ENCODE measurements at regions not wholly inside any gene's neighbourhood (a gene's known extent, or its start where the extent isn't known, plus 50 kb on each side); places are given as distances from the start of the nearest gene placed in this dataset.
A peak's percentile ranks its signal among the peaks of the same experiment; 100 is the strongest.

- Mint-ChIP-seq H3K27me3 (ENCODE audit: low read depth in 2 of 2) (no peaks in the 10 kb centered on the region), H3K36me3 (no peaks in the 10 kb centered on the region), H3K27ac (no peak overlapping the region), H3K9me3 (peaks cover 3 to 5% of the 10 kb centered on the region in 2 donors), H3K4me3 (no peak overlapping the region), H3K4me1 (no peaks in the 10 kb centered on the region)
- no peaks in the 10 kb centered on the region for H3K36me3 ChIP-seq (ENCODE audit: control insufficient read depth, insufficient read depth, low read length)
- intact Hi-C loops (cut with micrococcal nuclease), result no loop called here
- no peak overlapping the region for H3K4me3 ChIP-seq (ENCODE audit: low read length)
- WGBS (ENCODE audit: insufficient coverage), result 86% methylated on average over 5 of the region's 5 CpGs
- no peaks in the 10 kb centered on the region for H3K9me3 ChIP-seq (ENCODE audit: control insufficient read depth, insufficient read depth, low read length)
- DNase-seq (no peak), ATAC-seq (peak in 1 of 3 donors; percentile 35)
- H3K4me1 ChIP-seq (ENCODE audit: control insufficient read depth, insufficient read depth, low read length), result no peaks in the 10 kb centered on the region
- TF ChIP-seq CTCF (IDR thresholded peaks at IDR 0.05), result no peak
- H3K27me3 ChIP-seq (ENCODE audit: control insufficient read depth, insufficient read depth, low read length), result no peaks in the 10 kb centered on the region
- no peak overlapping the region for H3K27ac ChIP-seq (ENCODE audit: low read length)
These were observed 167.7 kb downstream of the TXNL1 start for GRCh38 chr18:56470406-56471351.

GRCh38 chr18:56469582-56469981, 168.8 kb downstream of the TXNL1 start:
- no peaks in the 10 kb centered on the region for H3K9me3 ChIP-seq (ENCODE audit: control insufficient read depth, insufficient read depth, low read length)
- Mint-ChIP-seq H3K27me3 (ENCODE audit: low read depth in 2 of 2) (no peaks in the 10 kb centered on the region), H3K9me3 (peaks cover 5 to 7% of the 10 kb centered on the region in 2 donors), H3K4me3 (no peak overlapping the region), H3K27ac (no peak overlapping the region), H3K4me1 (no peaks in the 10 kb centered on the region), H3K36me3 (no peaks in the 10 kb centered on the region)
- 83% methylated on average over 4 of the region's 4 CpGs for WGBS (ENCODE audit: insufficient coverage)
- intact Hi-C loops (cut with micrococcal nuclease), result no loop called here
- no peak overlapping the region for H3K27ac ChIP-seq (ENCODE audit: low read length)
- no peak for DNase-seq
- no peak overlapping the region for H3K4me3 ChIP-seq (ENCODE audit: low read length)
- H3K36me3 ChIP-seq (ENCODE audit: control insufficient read depth, insufficient read depth, low read length), result no peaks in the 10 kb centered on the region
- H3K4me1 ChIP-seq (ENCODE audit: control insufficient read depth, insufficient read depth, low read length), result no peaks in the 10 kb centered on the region
- no peak for TF ChIP-seq CTCF (IDR thresholded peaks at IDR 0.05)
- no peaks in the 10 kb centered on the region for H3K27me3 ChIP-seq (ENCODE audit: control insufficient read depth, insufficient read depth, low read length)
- no peak for ATAC-seq

- ATAC-seq (no peak), DNase-seq (no peak)
- WGBS (ENCODE audit: insufficient coverage), result no CpG with 5 or more reads among the region's 1 CpG
- H3K27ac Mint-ChIP-seq, result no peak overlapping the region
- Histone ChIP-seq H3K27me3 (ENCODE audit: control insufficient read depth, insufficient read depth, low read length) (no peaks in the 10 kb centered on the region), H3K36me3 (ENCODE audit: control insufficient read depth, insufficient read depth, low read length) (no peaks in the 10 kb centered on the region), H3K4me3 (ENCODE audit: low read length) (no peak overlapping the region), H3K4me1 (ENCODE audit: control insufficient read depth, insufficient read depth, low read length) (no peaks in the 10 kb centered on the region), H3K9me3 (ENCODE audit: control insufficient read depth, insufficient read depth, low read length) (no peaks in the 10 kb centered on the region), H3K27ac (ENCODE audit: low read length) (no peak overlapping the region)
- H3K27me3 Mint-ChIP-seq (ENCODE audit: low read depth in 2 of 2), result no peaks in the 10 kb centered on the region
- H3K9me3 Mint-ChIP-seq, result peaks cover 7 to 8% of the 10 kb centered on the region in 2 donors
- TF ChIP-seq CTCF (IDR thresholded peaks at IDR 0.05), result no peak
- no peaks in the 10 kb centered on the region for H3K4me1 Mint-ChIP-seq
- intact Hi-C loops (cut with micrococcal nuclease), result no loop called here
- H3K4me3 Mint-ChIP-seq, result no peak overlapping the region
- no peaks in the 10 kb centered on the region for H3K36me3 Mint-ChIP-seq
These were observed 170.0 kb downstream of the TXNL1 start for GRCh38 chr18:56468396-56468795.
